GM21381 (cell line): ENCODE measurements at regions not wholly inside any gene's neighbourhood (a gene's known extent, or its start where the extent isn't known, plus 50 kb on each side); places are given as distances from the start of the nearest gene placed in this dataset.

Experiments
- ATAC-seq: cut with Tn5 transposase; IDR thresholded peaks from one replicate; pipeline ENCODE4 v1.9.1; 2021; ENCODE audit warnings: mild to moderate bottlenecking, moderate library complexity; ENCODE audit not compliant: unreplicated experiment

- no peak for ATAC-seq
These were observed 100.0 kb upstream of the STX18 start for GRCh38 chr4:4641661-4642495.

GRCh38 chr4:4641254-4641653 lies 99.4 kb upstream of the STX18 start:
- ATAC-seq, result no peak

GRCh38 chr4:4640692-4641091 lies 98.8 kb upstream of the STX18 start:
- no peak for ATAC-seq

GRCh38 chr4:4639370-4639769 lies 97.5 kb upstream of the STX18 start:
- no peak for ATAC-seq

- ATAC-seq, result peak; percentile 91
These were observed 95.9 kb upstream of the STX18 start for GRCh38 chr4:4637710-4638109.

DNA sequence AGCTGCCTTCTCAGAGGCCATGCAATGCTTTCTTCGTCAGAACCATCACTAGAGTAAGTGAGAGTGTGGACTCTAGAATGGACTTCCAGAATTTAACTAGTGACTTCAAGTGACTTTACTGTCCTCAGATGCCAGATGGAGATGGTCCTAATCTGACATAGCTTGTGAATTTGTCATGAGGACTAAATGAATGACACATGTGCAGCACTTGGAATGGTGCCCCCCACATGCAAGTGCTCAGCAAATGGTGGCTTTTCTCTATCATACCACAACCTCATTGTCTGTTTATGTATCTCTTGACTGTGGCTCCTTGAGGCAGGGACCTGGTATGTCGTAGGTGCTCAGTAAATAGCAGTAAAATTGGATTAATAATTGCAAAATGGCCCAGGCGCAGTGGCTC lies 91.6 kb upstream of the STX18 start:
- no peak for ATAC-seq

DNA sequence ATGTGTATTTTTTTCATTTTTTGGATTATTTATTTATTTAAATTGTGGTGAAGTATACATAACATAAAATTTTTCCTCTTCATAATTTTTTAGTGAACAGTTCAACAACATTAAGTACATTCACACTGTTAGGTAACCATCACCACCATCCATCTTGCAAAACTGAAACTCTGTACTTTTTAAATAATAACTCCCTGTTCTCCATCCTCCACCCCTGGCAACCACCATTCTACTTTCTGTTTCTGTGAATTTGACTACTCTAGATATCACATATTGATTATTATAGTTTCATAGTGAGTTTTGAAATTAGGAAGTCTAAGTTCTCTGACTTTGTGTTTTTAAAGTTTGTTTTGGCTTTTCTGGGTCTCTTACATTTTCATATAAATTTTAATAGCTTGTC lies 89.3 kb upstream of the STX18 start:
- peak; percentile 98 for ATAC-seq

- ATAC-seq, result no peak
These were observed 86.1 kb upstream of the STX18 start for GRCh38 chr4:4627906-4628305.

DNA sequence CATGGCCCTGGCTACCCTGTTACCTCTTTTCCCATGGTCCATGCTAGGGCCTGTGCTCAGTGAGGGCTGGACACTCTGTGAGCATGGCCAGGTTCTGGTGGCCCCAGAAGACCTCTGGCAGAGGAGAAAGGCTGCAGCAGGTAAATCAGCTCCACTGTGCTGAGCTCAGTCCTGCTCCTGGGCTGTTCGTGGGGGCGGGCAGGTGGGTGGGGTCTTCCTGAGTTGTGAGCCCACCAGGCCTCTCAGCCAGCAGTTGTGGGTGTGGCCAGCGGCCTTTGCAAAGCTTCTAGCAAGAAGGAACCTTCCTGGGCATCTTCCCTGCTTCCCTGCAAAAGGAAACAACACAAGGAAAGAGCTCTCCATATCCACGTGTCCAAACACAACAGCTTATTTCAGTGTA lies 85.3 kb upstream of the STX18 start:
- ATAC-seq, result no peak

GRCh38 chr4:4625488-4625887 lies 83.6 kb upstream of the STX18 start:
- ATAC-seq, result no peak

DNA sequence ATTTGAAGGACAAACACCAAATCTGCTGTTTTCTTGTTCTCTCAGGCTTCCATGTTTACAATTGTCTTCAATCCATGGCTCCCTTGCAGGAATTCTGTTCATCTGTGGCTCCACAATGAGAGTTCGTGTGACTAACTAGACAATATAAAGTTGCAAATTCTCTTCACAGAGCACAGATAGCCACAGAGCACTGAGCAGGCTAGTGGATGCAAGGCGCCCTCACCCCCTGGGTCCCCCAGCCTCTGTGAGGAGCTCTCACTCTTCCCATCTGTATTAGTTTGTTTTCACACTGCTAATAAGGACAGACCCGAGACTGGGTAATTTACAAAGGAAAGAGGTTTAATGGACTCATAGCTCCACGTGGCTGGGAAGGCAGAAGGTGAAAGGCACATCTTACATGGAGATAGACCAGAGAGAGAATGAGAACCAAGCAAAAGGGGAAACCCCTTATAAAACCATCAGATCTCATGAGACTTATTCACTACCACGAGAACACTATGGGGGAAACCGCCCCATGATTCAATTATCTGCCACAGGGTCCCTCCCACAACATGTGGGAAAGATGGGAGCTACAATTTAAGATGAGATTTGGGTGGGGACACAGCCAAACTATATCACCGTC lies 82.5 kb upstream of the STX18 start:
- ATAC-seq, result no peak

DNA sequence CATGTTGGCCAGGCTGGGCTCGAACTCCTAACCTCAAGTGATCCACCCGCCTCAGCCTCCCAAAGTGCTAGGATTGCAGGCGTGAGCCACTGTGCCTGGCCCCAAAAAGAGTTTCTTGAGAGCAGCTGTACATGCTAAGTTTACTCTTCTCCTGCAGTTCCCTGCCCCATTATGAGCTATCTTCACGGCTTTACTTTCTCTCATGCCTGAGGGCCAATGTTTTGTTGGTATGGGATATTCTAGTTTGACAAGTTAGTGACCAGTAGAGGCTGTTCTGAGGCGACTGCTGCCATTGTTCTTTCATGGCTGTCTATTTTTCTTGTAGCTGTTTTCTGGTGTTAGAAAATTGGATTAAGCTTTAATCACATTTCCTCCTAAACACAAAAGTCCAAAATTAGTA lies 78.0 kb upstream of the STX18 start:
- ATAC-seq, result no peak

GRCh38 chr4:4618847-4619246 lies 77.0 kb upstream of the STX18 start:
- ATAC-seq, result no peak

GRCh38 chr4:4614925-4615678 lies 73.3 kb upstream of the STX18 start:
- no peak for ATAC-seq

DNA sequence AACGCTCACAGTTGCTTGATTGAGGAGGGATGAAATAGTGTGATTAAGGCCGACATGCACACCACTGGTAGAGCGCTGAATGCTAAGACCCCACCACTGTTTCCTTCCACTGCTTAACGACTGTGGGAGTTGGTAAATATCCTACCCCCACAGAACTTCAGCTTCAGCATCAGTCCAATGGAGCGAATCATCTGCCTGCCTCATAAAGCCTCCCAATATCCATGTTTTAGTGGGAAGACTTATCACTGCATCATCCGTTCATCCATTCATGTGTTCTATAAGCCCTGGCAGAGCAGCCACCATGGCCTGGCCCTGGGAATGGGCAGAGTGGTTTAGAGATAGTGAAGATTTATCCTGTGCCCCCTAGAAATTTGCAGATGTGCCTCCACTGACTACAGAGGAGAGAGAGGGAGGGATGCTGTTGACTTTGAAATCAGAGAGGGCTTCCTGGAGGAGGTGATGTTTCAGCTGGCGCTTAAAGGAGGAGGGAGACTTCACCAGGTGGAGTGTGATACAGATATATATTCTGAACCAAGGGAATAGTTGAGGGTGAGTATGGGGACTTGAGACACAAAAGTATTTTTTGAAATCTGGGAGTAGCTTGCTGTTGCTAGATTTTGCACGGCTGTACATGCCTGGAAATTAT lies 71.9 kb upstream of the STX18 start:
- ATAC-seq, result no peak

DNA sequence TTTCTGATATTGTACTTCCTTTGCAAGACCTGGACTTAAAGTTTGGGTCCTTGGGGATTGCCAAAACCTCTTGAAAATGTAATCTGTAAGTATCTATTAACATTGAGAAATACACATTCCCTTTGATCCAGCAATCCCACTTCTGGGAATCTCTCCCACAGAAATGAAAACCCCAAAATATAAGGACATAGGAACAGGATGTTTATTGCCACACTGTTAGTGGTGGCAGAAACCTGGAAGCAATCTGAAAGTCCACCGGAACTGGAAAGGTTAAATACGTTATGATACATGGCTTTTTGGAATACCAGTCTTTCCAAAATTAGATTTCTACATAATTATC lies 71.2 kb upstream of the STX18 start:
- no peak for ATAC-seq

DNA sequence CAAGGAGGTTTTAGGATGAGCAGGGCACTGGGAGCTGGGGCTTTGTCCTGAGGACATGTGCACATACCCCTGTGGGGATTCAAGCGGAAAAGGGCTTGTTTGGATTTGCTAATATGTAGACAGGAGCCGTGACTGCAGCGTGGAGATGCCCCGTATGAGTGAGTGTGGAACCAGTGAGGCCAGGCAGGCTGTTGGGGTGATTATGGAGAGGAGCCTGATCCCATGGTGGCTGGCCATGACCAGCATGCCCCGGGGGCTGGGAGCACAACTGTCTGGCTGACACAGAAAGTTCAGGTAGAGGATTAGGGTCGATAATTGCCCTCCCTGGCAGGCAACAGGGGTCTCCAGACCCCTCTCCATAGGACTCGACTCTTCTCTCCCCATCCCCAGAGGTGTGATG lies 68.8 kb upstream of the STX18 start:
- no peak for ATAC-seq

DNA sequence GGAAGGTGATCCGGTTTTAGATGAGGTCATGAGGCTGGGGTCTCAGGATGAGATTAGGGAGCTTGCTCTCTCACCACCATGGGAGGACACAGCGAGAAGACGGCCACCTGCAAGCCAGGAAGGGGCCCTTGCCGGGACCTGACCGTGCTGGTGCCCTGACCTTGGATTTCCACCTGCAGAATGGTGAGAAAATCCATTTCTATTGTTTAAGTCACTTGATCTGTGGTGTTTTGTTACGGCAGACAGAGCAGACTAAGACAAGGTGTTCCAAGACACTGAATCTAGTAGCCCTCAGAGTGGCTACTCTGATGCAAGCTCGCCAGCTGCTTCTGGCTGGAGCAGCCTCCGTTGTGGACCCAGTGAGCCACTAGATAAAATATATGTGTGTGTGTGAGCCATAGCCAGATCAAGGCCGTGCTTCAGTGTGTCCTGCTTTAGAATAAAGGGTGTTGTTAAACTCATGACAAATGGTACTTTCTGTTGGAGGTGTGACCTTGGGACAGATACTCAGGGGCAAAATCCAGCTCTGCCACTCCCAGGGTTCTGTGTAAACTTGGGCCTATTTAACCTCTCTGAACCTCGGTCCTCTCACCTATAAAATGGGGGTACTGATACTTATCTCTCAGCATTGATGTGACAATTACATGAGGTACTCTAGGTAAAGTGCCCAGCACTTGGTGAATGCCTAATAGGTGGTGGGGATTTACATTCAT lies 67.9 kb upstream of the STX18 start:
- ATAC-seq, result no peak

GRCh38 chr4:4608214-4608537 lies 66.3 kb upstream of the STX18 start:
- no peak for ATAC-seq

DNA sequence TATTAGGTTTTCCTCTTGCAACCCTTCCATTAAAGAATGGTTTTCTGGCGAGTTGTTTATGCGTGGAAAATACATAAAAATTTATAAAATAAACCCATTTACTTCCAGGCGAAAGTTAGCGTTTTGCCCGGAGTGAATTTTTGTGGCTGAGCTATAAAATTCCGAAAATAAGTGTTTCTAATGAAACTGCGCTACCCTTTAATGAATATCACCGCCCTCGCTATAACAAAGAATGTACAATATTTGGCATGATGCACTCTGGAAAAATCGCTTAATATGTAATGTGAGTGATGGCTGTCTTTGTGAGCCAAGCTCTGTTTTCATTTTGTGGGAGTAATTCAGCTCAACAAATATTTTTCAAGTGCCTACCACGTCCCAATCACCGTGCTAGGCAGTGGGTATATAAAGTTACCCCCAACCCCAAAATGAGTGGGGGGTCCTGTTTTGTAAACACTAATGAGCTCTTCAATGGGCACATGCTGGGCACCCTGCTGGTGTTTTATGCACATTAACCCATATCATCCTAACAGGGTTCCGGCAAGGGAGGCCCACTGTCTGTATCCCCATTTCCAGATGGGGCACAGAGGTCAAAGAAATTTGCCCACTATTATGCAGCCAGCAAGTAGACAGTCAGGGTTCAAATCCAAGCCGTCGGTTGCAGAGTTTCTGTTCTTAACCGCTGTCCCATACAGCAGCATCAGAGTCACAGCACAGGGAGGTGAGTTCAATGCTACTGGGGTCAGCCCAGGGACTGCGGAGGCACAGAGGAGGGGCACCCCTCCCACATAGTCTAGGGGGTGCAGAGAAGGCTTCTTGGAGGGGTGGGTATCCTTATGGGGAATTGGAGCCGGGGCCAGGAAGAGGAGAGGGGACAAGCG lies 65.7 kb upstream of the STX18 start:
- no peak for ATAC-seq
